ENCODE measurements at regions not wholly inside any gene's neighbourhood (a gene's known extent, or its start where the extent isn't known, plus 50 kb on each side); places are given as distances from the start of the nearest gene placed in this dataset.
"Not testable (repeated sequence)": the region's sequence is repeated elsewhere in the genome, so short reads cannot be mapped to it uniquely, and the experiment has no call there.

GRCh38 chr9:106111039-106111730, 416.8 kb downstream of the TMEM38B start:
- DNase-seq = no peak

GRCh38 chr9:106112935-106113334, 418.6 kb downstream of the TMEM38B start:
- DNase-seq = no peak

GRCh38 chr9:106119176-106119575, 424.8 kb downstream of the TMEM38B start:
- no peak for DNase-seq

- no peak for DNase-seq
Measured at GRCh38 chr9:106120071-106120470, 425.7 kb downstream of the TMEM38B start.

- no peak for DNase-seq
Measured at GRCh38 chr9:106127776-106128175, 433.4 kb downstream of the TMEM38B start.

GRCh38 chr9:106130374-106130773, 436.0 kb downstream of the TMEM38B start:
- no peak for DNase-seq

GRCh38 chr9:106143781-106144180, 449.4 kb downstream of the TMEM38B start:
- no peak for DNase-seq

- DNase-seq = no peak
Measured at GRCh38 chr9:106146066-106146840, 451.9 kb downstream of the TMEM38B start.

GRCh38 chr9:106146886-106147285, 452.5 kb downstream of the TMEM38B start:
- no peak for DNase-seq

- no peak for DNase-seq
Measured at GRCh38 chr9:106149956-106150355, 455.6 kb downstream of the TMEM38B start.

GRCh38 chr9:106156465-106156864, 462.1 kb downstream of the TMEM38B start:
- no peak for DNase-seq

GRCh38 chr9:106172265-106172664, 477.9 kb downstream of the TMEM38B start:
- DNase-seq = no peak

GRCh38 chr9:106174346-106174745, 480.0 kb downstream of the TMEM38B start:
- no peak for DNase-seq

GRCh38 chr9:106177216-106177615, 482.9 kb downstream of the TMEM38B start:
- no peak for DNase-seq

- no peak for DNase-seq
Measured at GRCh38 chr9:106179191-106179590, 484.9 kb downstream of the TMEM38B start.

GRCh38 chr9:106203815-106204516, 509.6 kb downstream of the TMEM38B start:
- DNase-seq = not testable (repeated sequence)

- DNase-seq = no peak
Measured at GRCh38 chr9:106207298-106207697, 513.0 kb downstream of the TMEM38B start.

- no peak for DNase-seq
Measured at GRCh38 chr9:106218427-106218826, 524.1 kb downstream of the TMEM38B start.

- DNase-seq = no peak
Measured at GRCh38 chr9:106218854-106219253, 524.5 kb downstream of the TMEM38B start.

GRCh38 chr9:106220415-106220814, 526.1 kb downstream of the TMEM38B start:
- no peak for DNase-seq

- DNase-seq = no peak
Measured at GRCh38 chr9:106228861-106229260, 534.5 kb downstream of the TMEM38B start.

- no peak for DNase-seq
Measured at GRCh38 chr9:106233116-106233515, 538.8 kb downstream of the TMEM38B start.

- DNase-seq = not testable (repeated sequence)
Measured at GRCh38 chr9:106260908-106261307, 566.6 kb downstream of the TMEM38B start.

- DNase-seq = no peak
Measured at GRCh38 chr9:106277966-106278365, 583.6 kb downstream of the TMEM38B start.
